ENCODE measurements at regions not wholly inside any gene's neighbourhood (a gene's known extent, or its start where the extent isn't known, plus 50 kb on each side); places are given as distances from the start of the nearest gene placed in this dataset.

DNA sequence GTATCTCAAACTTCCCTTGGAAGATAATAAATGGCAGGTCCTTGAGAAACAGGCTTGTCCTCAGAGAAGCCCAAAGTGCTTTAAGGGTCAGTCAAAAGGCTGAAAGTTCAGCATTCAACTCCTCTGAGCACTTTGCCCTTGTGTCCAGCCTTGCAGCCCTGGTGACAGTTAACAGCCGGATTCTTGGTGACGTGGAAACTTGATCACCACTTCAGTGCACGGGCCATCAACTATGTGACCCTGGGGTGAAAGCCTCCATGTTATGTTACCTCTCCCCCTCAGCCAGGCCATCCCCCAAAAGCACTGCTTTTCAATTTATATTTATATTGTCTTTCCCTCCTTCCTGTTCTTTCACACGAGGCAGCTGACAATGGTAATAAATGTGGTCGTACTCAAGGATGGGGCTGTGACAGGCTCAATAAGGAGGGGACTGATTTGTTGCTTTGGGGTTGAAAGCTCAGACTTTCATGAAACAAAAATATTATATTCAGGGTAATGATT, 164.0 kb upstream of the NRP1 start:
- Histone ChIP-seq H4K20me1 (ENCODE audit: insufficient read depth, low read length, poor library complexity, severe bottlenecking) (no peaks in the 10 kb centered on the region), H3K9me2 (replicated peaks; ENCODE audit: low read depth, low read length) (no peaks in the 10 kb centered on the region), H3K36me3 (ENCODE audit: insufficient read depth, low read length) (no peaks in the 10 kb centered on the region), H3K4me1 (ENCODE audit: insufficient read depth, low read length, poor library complexity, severe bottlenecking) (no peaks in the 10 kb centered on the region), H3K9ac (ENCODE audit: low read depth, low read length, poor library complexity, severe bottlenecking) (no peak overlapping the region), H3F3A (ENCODE audit: low read depth) (no peaks in the 10 kb centered on the region), H2AFZ (ENCODE audit: low read length) (no peak overlapping the region), H3K79me2 (ENCODE audit: insufficient read depth, low read length) (no peaks in the 10 kb centered on the region), H3K27me3 (ENCODE audit: insufficient read depth, low read length, poor library complexity, severe bottlenecking) (peaks cover 7% of the 10 kb centered on the region), H3K4me3 (ENCODE audit: low read length, poor library complexity, severe bottlenecking) (no peak overlapping the region), H3K4me2 (ENCODE audit: low read depth, low read length, poor library complexity, severe bottlenecking) (no peak overlapping the region), H3K9me3 (ENCODE audit: insufficient read depth, low read depth, low read length) (no peaks in the 10 kb centered on the region)
- TF ChIP-seq EZH2phosphoT487 (IDR thresholded peaks at IDR 0.05; ENCODE audit: borderline replicate concordance), result no peak
- TF ChIP-seq, protein P1, sequence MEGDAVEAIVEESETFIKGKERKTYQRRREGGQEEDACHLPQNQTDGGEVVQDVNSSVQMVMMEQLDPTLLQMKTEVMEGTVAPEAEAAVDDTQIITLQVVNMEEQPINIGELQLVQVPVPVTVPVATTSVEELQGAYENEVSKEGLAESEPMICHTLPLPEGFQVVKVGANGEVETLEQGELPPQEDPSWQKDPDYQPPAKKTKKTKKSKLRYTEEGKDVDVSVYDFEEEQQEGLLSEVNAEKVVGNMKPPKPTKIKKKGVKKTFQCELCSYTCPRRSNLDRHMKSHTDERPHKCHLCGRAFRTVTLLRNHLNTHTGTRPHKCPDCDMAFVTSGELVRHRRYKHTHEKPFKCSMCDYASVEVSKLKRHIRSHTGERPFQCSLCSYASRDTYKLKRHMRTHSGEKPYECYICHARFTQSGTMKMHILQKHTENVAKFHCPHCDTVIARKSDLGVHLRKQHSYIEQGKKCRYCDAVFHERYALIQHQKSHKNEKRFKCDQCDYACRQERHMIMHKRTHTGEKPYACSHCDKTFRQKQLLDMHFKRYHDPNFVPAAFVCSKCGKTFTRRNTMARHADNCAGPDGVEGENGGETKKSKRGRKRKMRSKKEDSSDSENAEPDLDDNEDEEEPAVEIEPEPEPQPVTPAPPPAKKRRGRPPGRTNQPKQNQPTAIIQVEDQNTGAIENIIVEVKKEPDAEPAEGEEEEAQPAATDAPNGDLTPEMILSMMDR (conservative IDR thresholded peaks at IDR 0.05; ENCODE audit: low read length), result no peak

DNA sequence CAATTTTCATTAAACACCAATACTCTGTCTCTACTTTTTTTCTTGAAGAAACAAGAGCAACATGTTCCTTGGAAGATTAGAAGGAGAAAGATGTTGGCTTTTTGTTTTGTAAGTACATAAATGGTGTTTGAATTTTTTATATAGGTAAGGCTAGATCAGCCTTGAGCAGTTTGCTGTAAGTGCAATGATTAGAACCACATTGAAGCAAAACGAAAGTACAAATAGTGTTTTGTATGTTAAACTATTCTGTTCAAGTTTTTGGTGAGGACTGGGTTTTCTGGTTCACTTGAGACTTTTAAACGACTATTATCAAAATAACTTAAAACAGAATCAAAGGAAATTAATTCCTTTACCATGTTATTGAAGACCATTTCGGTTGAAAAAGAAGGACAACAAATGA, 162.9 kb upstream of the NRP1 start:
- TF ChIP-seq, protein P1 (conservative IDR thresholded peaks at IDR 0.05; ENCODE audit: low read length), result no peak
- no peak for TF ChIP-seq EZH2phosphoT487 (IDR thresholded peaks at IDR 0.05; ENCODE audit: borderline replicate concordance)
- Histone ChIP-seq H3K9ac (ENCODE audit: low read depth, low read length, poor library complexity, severe bottlenecking) (no peak overlapping the region), H3K9me3 (ENCODE audit: insufficient read depth, low read depth, low read length) (no peaks in the 10 kb centered on the region), H3F3A (ENCODE audit: low read depth) (no peaks in the 10 kb centered on the region), H3K4me2 (ENCODE audit: low read depth, low read length, poor library complexity, severe bottlenecking) (no peak overlapping the region), H3K36me3 (ENCODE audit: insufficient read depth, low read length) (no peaks in the 10 kb centered on the region), H2AFZ (ENCODE audit: low read length) (no peak overlapping the region), H3K9me2 (replicated peaks; ENCODE audit: low read depth, low read length) (no peaks in the 10 kb centered on the region), H3K79me2 (ENCODE audit: insufficient read depth, low read length) (no peaks in the 10 kb centered on the region), H4K20me1 (ENCODE audit: insufficient read depth, low read length, poor library complexity, severe bottlenecking) (no peaks in the 10 kb centered on the region), H3K4me3 (ENCODE audit: low read length, poor library complexity, severe bottlenecking) (no peak overlapping the region), H3K4me1 (ENCODE audit: insufficient read depth, low read length, poor library complexity, severe bottlenecking) (no peaks in the 10 kb centered on the region), H3K27me3 (ENCODE audit: insufficient read depth, low read length, poor library complexity, severe bottlenecking) (peaks cover 11% of the 10 kb centered on the region)

DNA sequence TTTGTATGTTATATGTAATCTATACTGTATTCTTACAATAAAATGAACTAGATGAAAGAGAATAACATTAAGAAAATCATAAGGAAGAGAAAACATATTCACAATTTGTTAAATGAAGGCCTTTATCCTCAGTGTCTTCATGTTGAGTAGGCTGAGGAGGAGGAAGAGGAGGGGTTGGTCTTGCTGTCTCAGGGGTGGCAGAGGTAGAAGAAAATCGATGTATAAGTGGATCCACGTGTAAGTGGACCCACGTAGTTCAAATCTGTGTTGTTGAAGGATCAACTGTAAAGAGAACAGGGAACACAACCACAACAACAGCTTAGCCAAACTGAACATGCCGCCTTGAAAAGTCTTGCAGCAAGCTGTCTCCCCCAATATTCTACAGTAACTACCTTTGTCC, 161.6 kb upstream of the NRP1 start:
- Histone ChIP-seq H3K9me2 (replicated peaks; ENCODE audit: low read depth, low read length) (no peaks in the 10 kb centered on the region), H3F3A (ENCODE audit: low read depth) (no peaks in the 10 kb centered on the region), H3K4me1 (ENCODE audit: insufficient read depth, low read length, poor library complexity, severe bottlenecking) (no peaks in the 10 kb centered on the region), H4K20me1 (ENCODE audit: insufficient read depth, low read length, poor library complexity, severe bottlenecking) (no peaks in the 10 kb centered on the region), H3K9me3 (ENCODE audit: insufficient read depth, low read depth, low read length) (no peaks in the 10 kb centered on the region), H2AFZ (ENCODE audit: low read length) (no peak overlapping the region), H3K79me2 (ENCODE audit: insufficient read depth, low read length) (no peaks in the 10 kb centered on the region), H3K4me2 (ENCODE audit: low read depth, low read length, poor library complexity, severe bottlenecking) (no peak overlapping the region), H3K36me3 (ENCODE audit: insufficient read depth, low read length) (no peaks in the 10 kb centered on the region), H3K4me3 (ENCODE audit: low read length, poor library complexity, severe bottlenecking) (no peak overlapping the region), H3K27me3 (ENCODE audit: insufficient read depth, low read length, poor library complexity, severe bottlenecking) (peaks cover 13% of the 10 kb centered on the region), H3K9ac (ENCODE audit: low read depth, low read length, poor library complexity, severe bottlenecking) (no peak overlapping the region)
- no peak for TF ChIP-seq EZH2phosphoT487 (IDR thresholded peaks at IDR 0.05; ENCODE audit: borderline replicate concordance)
- TF ChIP-seq, protein P1 (conservative IDR thresholded peaks at IDR 0.05; ENCODE audit: low read length), result no peak
